Stimulated activated CD4-positive, alpha-beta T cell treated with anti-CD3 and anti-CD28 coated beads, Interleukin-4, amount 100 ng/mL, for 4 hours (primary cell): ENCODE measurements at regions not wholly inside any gene's neighbourhood (a gene's known extent, or its start where the extent isn't known, plus 50 kb on each side); places are given as distances from the start of the nearest gene placed in this dataset.
"Not testable (repeated sequence)": the region's sequence is repeated elsewhere in the genome, so short reads cannot be mapped to it uniquely, and the experiment has no call there.

Source experiments
- DNase-seq, 2 experiments: peaks; one replicate each; pipeline ENCODE4 v3.0.0-alpha.2; 2020

GRCh38 chr10:64037071-64037661 lies 516.0 kb downstream of the REEP3 start:
- no peak for DNase-seq

DNA sequence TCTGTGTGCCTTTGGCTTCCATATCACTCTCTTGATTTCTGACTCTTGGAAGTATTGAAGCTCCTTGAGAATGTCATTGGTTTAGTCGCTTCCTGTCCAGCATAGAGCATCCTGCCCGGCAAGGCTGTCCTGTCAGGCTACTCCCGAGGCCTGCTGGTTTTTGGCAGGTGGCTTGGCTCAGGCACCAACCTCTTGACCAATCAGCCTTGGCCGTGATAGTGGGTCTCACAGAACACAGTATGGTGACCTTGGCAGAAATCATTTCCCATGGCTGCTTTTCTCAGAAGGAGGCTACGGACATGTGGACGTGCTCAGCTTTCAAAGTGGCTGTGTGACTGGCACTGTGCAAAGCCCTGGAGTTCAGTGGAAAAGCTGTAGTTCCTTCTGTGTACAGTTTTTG lies 516.9 kb downstream of the REEP3 start:
- no peak for DNase-seq

DNA sequence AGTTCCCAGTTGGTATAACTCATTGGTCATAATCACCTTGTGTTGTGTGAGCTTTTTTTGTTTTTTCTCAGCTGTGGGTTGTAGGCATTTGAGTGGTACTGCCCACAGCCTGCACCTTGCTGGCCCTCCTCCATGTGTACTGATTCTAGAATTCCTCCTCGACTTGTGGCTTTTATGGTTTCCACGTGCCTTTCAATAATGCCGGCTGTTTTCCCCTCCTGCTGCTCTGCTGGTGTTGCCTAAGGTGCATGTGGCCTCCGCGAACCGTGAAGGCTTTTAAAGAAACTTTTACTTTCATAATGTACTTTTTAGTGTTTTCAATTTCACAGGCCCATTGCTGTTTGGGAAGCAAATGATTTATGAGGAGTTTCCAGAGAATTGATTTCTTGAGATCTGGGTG lies 518.0 kb downstream of the REEP3 start:
- DNase-seq = no peak

DNA sequence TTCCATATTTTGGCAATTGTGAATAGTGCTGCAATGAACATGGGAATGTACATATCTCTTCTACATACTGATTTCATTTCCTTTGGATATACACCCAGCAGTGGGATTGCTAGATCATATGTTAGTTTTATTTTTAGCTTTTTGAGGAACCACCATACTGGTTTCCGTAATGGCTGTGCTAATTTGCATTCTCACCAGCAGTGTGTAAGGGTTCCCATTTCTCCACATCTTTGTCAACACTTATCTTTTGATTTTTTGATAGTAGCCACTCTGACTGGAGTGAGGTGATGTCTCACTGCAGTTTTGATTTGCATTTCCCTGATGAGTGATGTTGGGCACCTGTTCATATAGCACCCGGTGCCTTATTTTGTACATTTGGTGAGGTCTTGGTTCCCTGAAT lies 519.6 kb downstream of the REEP3 start:
- DNase-seq = no peak

- DNase-seq = peak; percentile 67 to 73
These were observed 520.2 kb downstream of the REEP3 start for GRCh38 chr10:64041185-64041988.

DNA sequence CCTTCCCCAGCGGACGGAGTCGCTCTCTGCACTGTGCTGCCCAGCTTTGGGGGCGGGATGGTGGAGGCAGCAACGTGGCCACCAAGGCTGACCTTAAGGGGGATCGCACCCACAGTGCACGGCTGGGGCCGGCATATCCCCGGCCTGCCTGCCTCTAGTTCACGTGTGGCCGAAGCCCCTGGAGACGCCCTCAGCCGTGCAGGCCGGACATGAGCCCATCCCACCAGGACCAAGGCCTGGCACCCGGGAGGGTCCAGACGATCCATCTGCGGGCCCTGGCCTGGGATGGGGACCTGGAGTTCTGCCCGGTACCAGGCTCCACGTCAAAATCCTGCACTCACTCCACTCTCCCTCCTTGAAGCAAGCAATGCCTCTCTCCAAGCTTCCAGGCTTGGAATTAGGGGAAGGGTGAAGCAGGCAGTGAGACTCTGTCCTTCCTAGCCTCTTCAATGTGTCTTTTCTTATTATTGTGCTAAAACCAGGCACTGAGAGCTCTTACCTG lies 520.8 kb downstream of the REEP3 start:
- DNase-seq = no peak

- DNase-seq = no peak
These were observed 522.9 kb downstream of the REEP3 start for GRCh38 chr10:64044098-64044497.

GRCh38 chr10:64044957-64045632 lies 523.9 kb downstream of the REEP3 start:
- not testable (repeated sequence) for DNase-seq

DNA sequence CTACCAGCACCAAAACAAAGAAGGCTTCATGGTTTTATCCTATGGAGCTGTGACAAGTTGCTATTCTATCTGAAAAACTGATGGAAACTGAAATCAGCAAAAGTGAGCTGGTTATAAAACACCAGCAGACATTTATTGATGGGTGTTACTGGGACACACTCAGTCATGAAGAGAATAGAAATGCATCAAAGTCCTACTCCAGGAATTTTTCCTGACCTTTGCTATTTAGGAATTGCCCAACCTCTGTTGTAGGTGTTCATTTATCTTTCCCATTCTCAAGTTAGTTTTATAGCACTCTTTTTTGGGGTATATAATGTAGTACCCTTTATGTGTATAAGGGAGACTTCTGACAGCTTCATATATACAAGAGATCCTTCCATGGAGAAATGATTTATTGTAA lies 533.2 kb downstream of the REEP3 start:
- DNase-seq = no peak

DNA sequence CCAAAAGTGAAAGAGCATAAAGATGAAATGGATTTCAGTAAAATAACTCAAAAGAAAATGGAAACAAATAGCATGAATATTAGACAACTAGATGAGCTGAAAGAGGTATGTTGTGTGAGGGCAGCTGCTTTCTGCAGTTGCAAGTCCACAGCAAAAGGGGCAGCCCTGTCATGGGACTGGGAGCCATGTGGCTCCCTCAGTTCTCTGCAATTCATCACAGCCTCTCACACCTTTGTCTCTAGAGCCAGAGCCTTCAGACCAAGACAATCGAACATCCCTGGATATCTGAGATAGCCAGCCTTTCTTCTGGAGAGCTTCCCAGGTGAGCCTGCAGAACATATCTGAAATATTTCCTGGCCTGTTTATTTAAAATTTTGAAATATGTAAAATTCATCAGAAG lies 538.7 kb downstream of the REEP3 start:
- DNase-seq = no peak

DNA sequence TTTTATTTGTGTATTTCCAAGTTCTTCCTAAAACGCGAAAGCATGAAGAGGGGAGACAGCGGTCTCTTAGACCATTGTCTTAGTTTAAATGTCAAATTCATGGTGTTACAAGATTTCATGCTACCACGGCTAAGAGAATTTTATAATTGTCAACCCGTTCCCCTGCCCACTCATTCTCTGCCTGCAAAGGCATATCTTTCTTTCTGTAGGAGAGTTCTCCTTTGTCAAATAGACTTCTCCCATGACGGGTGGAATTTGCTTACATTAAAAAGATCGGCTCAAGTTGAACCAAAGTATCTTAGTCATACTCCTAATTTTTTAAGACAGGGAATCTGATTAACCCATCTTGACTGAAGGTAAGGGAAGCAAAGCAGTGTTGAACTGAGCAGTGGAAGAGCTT lies 539.2 kb downstream of the REEP3 start:
- no peak for DNase-seq

DNA sequence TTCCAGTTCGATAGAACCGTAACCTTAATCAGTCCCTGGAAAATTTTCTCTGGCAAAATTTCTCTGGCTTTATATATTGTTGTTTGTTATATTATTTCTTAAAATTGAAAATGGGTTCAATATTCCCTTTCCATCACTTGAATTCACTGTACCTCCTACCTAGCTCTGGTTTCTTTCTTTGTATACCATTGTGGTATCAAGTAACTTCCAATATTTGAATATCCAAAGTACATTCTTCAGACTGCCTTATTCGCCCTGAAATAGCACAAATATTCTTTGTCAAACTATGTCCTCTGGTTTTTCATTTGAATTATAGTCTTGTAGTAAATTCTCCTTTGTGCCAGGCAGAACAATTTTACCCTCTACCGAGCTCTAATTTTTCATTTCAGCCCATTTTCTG lies 541.6 kb downstream of the REEP3 start:
- DNase-seq = no peak

GRCh38 chr10:64067009-64067606 lies 545.9 kb downstream of the REEP3 start:
- no peak for DNase-seq

GRCh38 chr10:64067859-64068258 lies 546.7 kb downstream of the REEP3 start:
- DNase-seq = no peak

DNA sequence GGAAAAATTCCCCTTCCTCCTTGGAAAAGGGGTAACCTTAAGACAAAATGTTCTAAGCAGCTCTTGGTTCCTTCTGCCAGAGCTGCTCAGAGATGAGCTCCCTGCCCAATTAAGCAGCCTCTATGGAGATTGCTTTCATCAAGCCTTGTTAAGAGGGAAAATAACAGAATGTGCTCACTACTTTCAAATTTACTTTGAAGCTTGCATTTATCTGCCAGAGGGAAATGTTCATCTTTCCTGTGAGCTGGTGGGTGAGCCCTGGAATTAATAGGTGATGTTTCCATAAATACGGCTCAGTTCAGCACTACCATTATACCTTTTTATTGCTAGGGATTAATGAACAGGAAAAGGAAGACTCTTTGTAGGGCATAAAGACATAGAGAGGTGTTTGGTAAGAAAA lies 549.0 kb downstream of the REEP3 start:
- no peak for DNase-seq

- DNase-seq = no peak
These were observed 550.0 kb downstream of the REEP3 start for GRCh38 chr10:64071218-64071617.

DNA sequence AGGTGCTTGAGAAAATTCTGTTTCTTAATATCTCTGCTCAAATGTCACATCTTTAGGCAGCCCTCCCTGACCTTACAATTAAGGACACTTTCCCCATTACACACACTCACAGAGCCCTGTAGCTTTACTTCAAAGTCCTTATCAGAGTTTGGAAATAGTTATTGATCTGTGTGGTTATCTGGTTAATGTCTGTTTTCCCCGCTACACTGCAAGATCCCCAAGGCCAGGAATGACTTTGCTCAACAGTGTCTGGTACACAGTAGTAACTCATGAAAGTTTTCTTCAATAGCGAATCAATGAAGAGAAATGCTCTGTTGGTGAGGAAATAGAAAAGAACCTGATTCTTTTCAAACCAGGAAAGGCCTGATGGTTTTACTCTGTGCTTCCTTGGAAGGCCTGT lies 554.4 kb downstream of the REEP3 start:
- DNase-seq = no peak

DNA sequence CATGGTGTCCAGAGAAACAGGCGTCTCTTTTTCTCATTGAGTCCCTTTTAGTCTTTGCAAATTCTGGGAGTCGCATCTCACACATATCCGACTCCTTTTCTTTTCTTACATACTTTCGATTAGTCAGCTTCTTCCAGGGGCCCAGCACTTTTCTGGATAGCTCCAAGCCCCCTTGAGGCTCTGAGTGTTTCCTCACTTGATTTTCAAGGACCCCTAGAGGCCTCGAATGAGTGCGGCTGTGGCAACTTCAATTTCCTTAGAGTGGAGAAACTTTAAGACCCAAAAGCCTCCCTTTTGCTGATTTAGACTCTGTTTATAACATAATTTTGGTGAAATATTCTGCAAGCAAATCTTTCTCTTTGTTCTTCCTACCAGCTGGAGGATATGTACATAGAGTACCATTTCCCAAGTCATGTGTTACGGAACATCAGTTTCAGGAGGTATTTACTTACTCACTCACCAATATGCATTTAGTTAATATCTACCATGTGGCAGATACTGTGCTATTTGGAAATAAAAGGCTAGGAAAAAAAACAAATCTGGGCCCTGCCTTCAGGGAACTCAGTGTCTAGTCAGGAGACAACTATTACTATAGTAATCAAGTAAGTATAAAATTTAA lies 555.2 kb downstream of the REEP3 start:
- no peak for DNase-seq

DNA sequence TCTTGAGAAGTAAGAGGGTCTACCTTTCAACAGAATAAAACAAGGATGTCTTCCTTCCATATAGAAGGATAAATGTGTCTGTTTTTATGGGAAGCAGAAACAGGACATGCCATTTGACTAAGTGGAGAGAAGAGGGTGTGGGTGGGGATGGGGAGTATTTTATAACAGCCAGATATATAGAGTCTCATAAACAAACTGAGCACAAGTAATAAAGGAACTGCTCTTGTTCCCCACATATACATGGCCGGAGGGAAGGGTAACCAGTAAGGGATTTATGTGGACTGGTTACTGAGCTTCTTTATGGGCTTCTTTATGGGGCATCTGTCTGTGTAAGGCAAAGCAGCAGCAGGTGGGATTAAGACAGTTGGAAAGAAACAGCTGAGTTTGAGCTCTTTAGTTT lies 558.1 kb downstream of the REEP3 start:
- DNase-seq = no peak

GRCh38 chr10:64080071-64080470 lies 558.9 kb downstream of the REEP3 start:
- DNase-seq = no peak

DNA sequence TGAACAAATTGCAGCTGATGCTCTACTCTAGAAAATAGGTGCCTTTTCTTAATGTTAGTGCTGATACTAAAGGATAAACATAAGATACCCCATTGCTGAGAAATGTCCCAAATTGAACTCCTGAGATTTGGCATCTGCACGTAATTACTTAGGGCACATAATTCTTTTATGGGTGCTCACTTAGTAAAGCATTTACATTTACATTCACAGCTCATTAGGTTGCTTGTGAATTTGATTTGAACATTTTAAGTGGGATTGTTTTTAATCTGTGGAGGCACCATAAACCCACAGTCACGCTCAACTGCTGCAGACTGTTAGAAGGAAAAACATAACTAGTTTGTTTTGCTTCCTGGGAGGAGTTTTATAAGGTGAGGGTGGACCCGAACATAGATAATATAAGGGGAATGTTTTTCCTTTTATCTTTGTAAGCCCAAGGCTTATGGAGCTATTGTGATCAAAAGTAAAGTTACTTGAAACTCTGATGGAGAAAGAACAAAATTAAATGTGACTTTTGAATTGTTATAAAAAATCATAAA lies 560.8 kb downstream of the REEP3 start:
- no peak for DNase-seq

GRCh38 chr10:64086083-64086767 lies 565.0 kb downstream of the REEP3 start:
- no peak for DNase-seq
